Neural progenitor cell (in vitro differentiated cells): ENCODE measurements at regions not wholly inside any gene's neighbourhood (a gene's known extent, or its start where the extent isn't known, plus 50 kb on each side); places are given as distances from the start of the nearest gene placed in this dataset.

Experiments
- CTCF ChIP-seq: fragments of 200-600 bp; sonication (generic); IDR thresholded peaks from 2 replicates; pipeline ENCODE4 v1.5.1; 2017; ENCODE audit warnings: antibody characterized with exemption, mild to moderate bottlenecking
- EZH2 ChIP-seq: fragments of 200-600 bp; sonication (generic); IDR thresholded peaks from 2 replicates; pipeline ENCODE4 v1.6.1; 2017; ENCODE audit warnings: antibody characterized with exemption, mild to moderate bottlenecking, moderate library complexity

- TF ChIP-seq CTCF (no peak), EZH2 (no peak)
Observed at GRCh38 chrX:109936114-109936513, 66.8 kb upstream of the TMEM164 start.
